ENCODE measurements at regions not wholly inside any gene's neighbourhood (a gene's known extent, or its start where the extent isn't known, plus 50 kb on each side); places are given as distances from the start of the nearest gene placed in this dataset.

- TF ChIP-seq, protein P1, sequence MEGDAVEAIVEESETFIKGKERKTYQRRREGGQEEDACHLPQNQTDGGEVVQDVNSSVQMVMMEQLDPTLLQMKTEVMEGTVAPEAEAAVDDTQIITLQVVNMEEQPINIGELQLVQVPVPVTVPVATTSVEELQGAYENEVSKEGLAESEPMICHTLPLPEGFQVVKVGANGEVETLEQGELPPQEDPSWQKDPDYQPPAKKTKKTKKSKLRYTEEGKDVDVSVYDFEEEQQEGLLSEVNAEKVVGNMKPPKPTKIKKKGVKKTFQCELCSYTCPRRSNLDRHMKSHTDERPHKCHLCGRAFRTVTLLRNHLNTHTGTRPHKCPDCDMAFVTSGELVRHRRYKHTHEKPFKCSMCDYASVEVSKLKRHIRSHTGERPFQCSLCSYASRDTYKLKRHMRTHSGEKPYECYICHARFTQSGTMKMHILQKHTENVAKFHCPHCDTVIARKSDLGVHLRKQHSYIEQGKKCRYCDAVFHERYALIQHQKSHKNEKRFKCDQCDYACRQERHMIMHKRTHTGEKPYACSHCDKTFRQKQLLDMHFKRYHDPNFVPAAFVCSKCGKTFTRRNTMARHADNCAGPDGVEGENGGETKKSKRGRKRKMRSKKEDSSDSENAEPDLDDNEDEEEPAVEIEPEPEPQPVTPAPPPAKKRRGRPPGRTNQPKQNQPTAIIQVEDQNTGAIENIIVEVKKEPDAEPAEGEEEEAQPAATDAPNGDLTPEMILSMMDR (IDR thresholded peaks at IDR 0.05; ENCODE audit: low read length): no peak
- TF ChIP-seq EZH2 (optimal IDR thresholded peaks at IDR 0.05; ENCODE audit: low read depth, low read length) (no peak), EZH2phosphoT487 (IDR thresholded peaks at IDR 0.05; ENCODE audit: low read length) (no peak)
Observed at GRCh38 chr17:72519598-72519936, 398.7 kb downstream of the SOX9 start.
